ENCODE measurements at regions not wholly inside any gene's neighbourhood (a gene's known extent, or its start where the extent isn't known, plus 50 kb on each side); places are given as distances from the start of the nearest gene placed in this dataset.

DNA sequence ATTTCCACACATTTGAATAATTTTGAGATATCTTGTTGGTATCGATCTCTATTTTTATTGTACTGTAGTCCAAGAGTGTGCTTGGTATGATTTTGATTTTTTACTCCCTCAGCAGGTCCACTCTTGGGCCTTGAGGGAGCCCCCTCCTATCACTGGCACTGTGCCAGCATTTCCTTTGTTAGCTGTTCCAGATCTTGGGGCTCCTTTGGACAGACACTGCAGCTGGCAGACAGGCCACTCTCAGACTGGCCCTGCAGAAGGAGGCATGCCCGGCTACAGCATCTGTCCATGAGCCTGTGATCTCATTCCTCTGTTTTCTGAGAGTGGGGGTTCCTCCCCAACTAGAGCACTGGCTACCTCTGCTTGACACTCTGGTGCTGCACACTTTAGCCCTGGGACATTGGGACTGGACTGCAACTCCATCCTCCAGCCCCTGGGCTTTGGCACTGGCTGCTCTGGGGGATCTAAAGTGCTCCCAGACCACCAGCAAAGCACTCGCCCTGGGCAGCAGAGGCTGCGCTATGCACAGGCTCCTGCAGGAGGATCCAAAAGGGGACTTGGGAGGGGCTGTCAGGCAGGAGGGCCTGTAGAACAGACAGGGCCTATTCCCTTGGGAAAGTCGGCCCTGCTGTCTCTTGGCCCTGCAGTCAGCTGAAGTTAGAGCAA is 271.3 kb upstream of the DMAC1 start:
- no peaks in the 10 kb centered on the region for H3K36me3 ChIP-seq
- no peak for DNase-seq (ENCODE audit: low spot score in 2 of 2)
- intact Hi-C loops (cut with DNase I; ENCODE audit: low total_unique reads): no loop called here
- no peaks in the 10 kb centered on the region for H3K27me3 ChIP-seq
- TF ChIP-seq POLR2AphosphoS5 (IDR thresholded peaks at IDR 0.05) (no peak), POLR2A (IDR thresholded peaks at IDR 0.05) (no peak)
- TF ChIP-seq, protein P1, sequence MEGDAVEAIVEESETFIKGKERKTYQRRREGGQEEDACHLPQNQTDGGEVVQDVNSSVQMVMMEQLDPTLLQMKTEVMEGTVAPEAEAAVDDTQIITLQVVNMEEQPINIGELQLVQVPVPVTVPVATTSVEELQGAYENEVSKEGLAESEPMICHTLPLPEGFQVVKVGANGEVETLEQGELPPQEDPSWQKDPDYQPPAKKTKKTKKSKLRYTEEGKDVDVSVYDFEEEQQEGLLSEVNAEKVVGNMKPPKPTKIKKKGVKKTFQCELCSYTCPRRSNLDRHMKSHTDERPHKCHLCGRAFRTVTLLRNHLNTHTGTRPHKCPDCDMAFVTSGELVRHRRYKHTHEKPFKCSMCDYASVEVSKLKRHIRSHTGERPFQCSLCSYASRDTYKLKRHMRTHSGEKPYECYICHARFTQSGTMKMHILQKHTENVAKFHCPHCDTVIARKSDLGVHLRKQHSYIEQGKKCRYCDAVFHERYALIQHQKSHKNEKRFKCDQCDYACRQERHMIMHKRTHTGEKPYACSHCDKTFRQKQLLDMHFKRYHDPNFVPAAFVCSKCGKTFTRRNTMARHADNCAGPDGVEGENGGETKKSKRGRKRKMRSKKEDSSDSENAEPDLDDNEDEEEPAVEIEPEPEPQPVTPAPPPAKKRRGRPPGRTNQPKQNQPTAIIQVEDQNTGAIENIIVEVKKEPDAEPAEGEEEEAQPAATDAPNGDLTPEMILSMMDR (IDR thresholded peaks at IDR 0.05): no peak
- no peak overlapping the region for H3K4me3 ChIP-seq
- no peaks in the 10 kb centered on the region for H3K4me1 ChIP-seq
- H3K27ac ChIP-seq: no peak overlapping the region
- peaks cover 7% of the 10 kb centered on the region in 2 donors for H3K9me3 ChIP-seq

DNA sequence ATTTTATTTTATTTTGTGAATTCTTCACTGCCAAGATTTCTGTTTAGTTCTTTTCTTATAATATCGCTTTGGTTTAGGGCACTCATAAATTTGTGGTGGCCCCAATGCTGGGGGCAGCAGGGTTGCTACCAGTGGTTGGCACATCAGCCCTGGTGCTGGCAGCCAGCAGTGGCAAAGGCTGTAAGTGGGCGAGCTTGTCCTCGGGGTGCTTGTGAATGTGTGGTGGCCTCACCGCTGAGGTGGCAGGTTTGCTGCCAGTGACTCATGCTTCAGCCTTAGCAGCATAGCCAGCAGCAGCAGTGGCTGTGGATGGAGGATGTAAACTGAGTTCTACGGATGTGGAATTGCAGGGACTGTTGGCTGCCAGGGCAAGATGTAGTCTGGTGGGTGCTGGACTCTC is 262.9 kb upstream of the DMAC1 start:
- no peak overlapping the region for H3K27ac ChIP-seq
- intact Hi-C loops (cut with DNase I; ENCODE audit: low total_unique reads): no loop called here
- TF ChIP-seq POLR2A (IDR thresholded peaks at IDR 0.05) (no peak), POLR2AphosphoS5 (IDR thresholded peaks at IDR 0.05) (no peak)
- TF ChIP-seq, protein P1 (IDR thresholded peaks at IDR 0.05): no peak

DNA sequence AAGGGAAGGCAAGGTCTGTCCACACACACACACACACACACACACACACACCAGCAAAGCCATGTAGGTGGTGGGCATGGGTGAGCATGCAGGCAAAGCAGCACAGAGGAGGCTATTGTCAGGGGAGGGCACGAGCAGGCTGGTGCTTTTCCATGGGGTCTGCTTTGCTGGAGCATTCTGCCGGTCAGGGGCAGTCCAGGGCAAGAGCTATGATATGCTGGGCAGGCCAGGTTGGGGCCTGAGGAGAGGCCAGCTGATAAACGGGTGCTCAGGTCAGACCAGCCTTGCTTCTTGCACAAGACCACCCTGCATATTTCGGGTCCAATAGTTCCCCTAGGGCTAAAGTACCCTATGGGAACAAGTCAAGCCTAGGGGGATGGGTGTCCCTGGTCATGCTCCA is 253.9 kb upstream of the DMAC1 start:
- peaks cover 0 to 5% of the 10 kb centered on the region in 2 donors for H3K9me3 ChIP-seq
- H3K27ac ChIP-seq: no peak overlapping the region
- no peaks in the 10 kb centered on the region for H3K27me3 ChIP-seq
- intact Hi-C loops (cut with DNase I; ENCODE audit: low total_unique reads): no loop called here
- H3K4me1 ChIP-seq: no peaks in the 10 kb centered on the region
- no peak overlapping the region for H3K4me3 ChIP-seq
- no peak for DNase-seq (ENCODE audit: low spot score in 2 of 2)
- no peaks in the 10 kb centered on the region for H3K36me3 ChIP-seq
- no peak for TF ChIP-seq POLR2AphosphoS5 (IDR thresholded peaks at IDR 0.05)
- TF ChIP-seq, protein P1 (IDR thresholded peaks at IDR 0.05): no peak

More for the DNA sequence above, 262.9 kb upstream of the DMAC1 start:
- no peak for DNase-seq (ENCODE audit: low spot score in 2 of 2)
- Histone ChIP-seq H3K4me3 (no peak overlapping the region), H3K9me3 (peaks cover 4 to 7% of the 10 kb centered on the region in 2 donors), H3K27me3 (no peaks in the 10 kb centered on the region), H3K36me3 (no peaks in the 10 kb centered on the region), H3K4me1 (no peaks in the 10 kb centered on the region)

DNA sequence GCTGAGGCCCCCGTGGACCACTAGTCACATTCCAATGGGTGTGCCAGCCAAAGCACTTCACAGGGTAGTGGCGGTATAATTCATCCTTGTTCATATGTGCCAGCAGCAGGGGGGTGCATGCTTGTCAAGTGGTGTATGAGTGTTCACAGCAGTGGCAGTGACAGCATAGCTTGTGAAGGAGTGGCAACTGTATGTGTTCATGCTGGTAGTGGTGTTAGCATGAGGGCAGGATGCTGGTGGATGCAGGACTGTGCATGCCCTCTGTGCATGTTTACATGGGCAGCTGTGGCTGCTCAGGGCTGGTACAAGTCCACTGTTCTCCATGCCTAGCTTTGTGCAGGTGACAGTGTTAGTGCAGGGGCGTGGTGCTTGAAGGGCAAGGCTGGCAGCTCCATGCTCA is 253.4 kb upstream of the DMAC1 start:
- intact Hi-C loops (cut with DNase I; ENCODE audit: low total_unique reads): no loop called here

DNA sequence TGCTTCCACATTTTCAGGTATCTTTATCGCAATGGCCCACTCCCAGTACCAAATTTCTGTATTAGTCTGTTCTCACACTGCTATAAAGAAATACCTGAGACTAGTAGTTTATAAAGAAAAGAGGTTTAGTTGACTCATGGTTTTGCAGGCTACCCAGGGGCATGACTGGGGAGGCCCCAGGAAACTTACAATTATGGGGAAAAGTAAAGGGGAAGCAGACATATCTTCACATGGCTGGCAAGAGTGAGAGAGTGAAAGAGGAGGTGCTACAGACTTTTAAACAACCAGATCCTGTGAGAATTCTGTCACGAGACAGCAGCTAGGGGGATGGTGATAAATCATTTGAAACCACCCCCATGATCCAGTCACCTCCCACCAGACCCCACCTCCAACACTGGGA is 238.2 kb upstream of the DMAC1 start:
- no peak for DNase-seq (ENCODE audit: low spot score in 2 of 2)
- H3K4me1 ChIP-seq: no peaks in the 10 kb centered on the region
- TF ChIP-seq POLR2A (IDR thresholded peaks at IDR 0.05): no peak
- TF ChIP-seq, protein P1 (IDR thresholded peaks at IDR 0.05): no peak
- no peak for TF ChIP-seq POLR2AphosphoS5 (IDR thresholded peaks at IDR 0.05)

More for the DNA sequence above, 253.4 kb upstream of the DMAC1 start:
- no peaks in the 10 kb centered on the region for H3K36me3 ChIP-seq
- H3K27me3 ChIP-seq: no peaks in the 10 kb centered on the region
- H3K9me3 ChIP-seq: peaks cover 0 to 5% of the 10 kb centered on the region in 2 donors
- TF ChIP-seq POLR2AphosphoS5 (IDR thresholded peaks at IDR 0.05) (no peak), POLR2A (IDR thresholded peaks at IDR 0.05) (no peak)
- TF ChIP-seq, protein P1 (IDR thresholded peaks at IDR 0.05): no peak
- no peak overlapping the region for H3K27ac ChIP-seq
- H3K4me1 ChIP-seq: no peaks in the 10 kb centered on the region
- DNase-seq (ENCODE audit: low spot score in 2 of 2): no peak
- H3K4me3 ChIP-seq: no peak overlapping the region

More for the DNA sequence above, 238.2 kb upstream of the DMAC1 start:
- no peaks in the 10 kb centered on the region for H3K36me3 ChIP-seq
- no peak overlapping the region for H3K27ac ChIP-seq
- intact Hi-C loops (cut with DNase I; ENCODE audit: low total_unique reads): no loop called here
- no peak overlapping the region for H3K4me3 ChIP-seq
- H3K9me3 ChIP-seq: peaks cover 7 to 32% of the 10 kb centered on the region in 2 donors
- H3K27me3 ChIP-seq: no peaks in the 10 kb centered on the region
